OCI-LY1 (cell line): ENCODE measurements at regions not wholly inside any gene's neighbourhood (a gene's known extent, or its start where the extent isn't known, plus 50 kb on each side); places are given as distances from the start of the nearest gene placed in this dataset.

Source experiments
- H2AFZ ChIP-seq: fragments of 200-600 bp; sonication (generic), shearing (Covaris generic); 2 replicates; pipeline ENCODE4 v1.6.0; 2014; ENCODE audit warnings: antibody characterized with exemption, mild to moderate bottlenecking, low read length
- H3F3A ChIP-seq: fragments of 200-600 bp; sonication (generic), shearing (Covaris generic); 2 replicates; pipeline ENCODE4 v1.6.0; 2014; ENCODE audit warnings: mild to moderate bottlenecking, antibody characterized with exemption, low read length, moderate library complexity; ENCODE audit not compliant: insufficient read depth
- H3K27ac ChIP-seq: fragments of 200-600 bp; sonication (generic); 2 replicates; pipeline ENCODE4 v1.5.1; 2014; ENCODE audit warnings: low read length, mixed run types, mild to moderate bottlenecking, low read depth; ENCODE audit not compliant: poor library complexity, severe bottlenecking
- H3K27me3 ChIP-seq: fragments of 200-600 bp; sonication (generic); 2 replicates; pipeline ENCODE4 v1.6.0; 2014; ENCODE audit warnings: antibody characterized with exemption, mild to moderate bottlenecking, low read length, moderate library complexity; ENCODE audit not compliant: insufficient read depth
- H3K36me3 ChIP-seq: fragments of 200-600 bp; sonication (generic); 2 replicates; pipeline ENCODE4 v1.6.1; 2014; ENCODE audit warnings: mild to moderate bottlenecking, antibody characterized with exemption, low read length, moderate library complexity, mixed read lengths; ENCODE audit not compliant: insufficient read depth
- H3K4me1 ChIP-seq: fragments of 200-600 bp; sonication (generic); 2 replicates; pipeline ENCODE4 v1.5.1; 2014; ENCODE audit warnings: mild to moderate bottlenecking, low read length, moderate library complexity; ENCODE audit not compliant: insufficient read depth, severe bottlenecking
- H3K4me2 ChIP-seq: fragments of 200-600 bp; sonication (generic), shearing (Covaris generic); 2 replicates; pipeline ENCODE4 v1.6.1; 2014; ENCODE audit warnings: low read length
- H3K4me3 ChIP-seq: fragments of 200-600 bp; sonication (generic); 2 replicates; pipeline ENCODE4 v1.5.1; 2014; ENCODE audit warnings: low read length, low read depth, mild to moderate bottlenecking, mixed read lengths; ENCODE audit not compliant: poor library complexity, severe bottlenecking
- H3K79me2 ChIP-seq: fragments of 200-600 bp; shearing (Covaris generic); 2 replicates; pipeline ENCODE4 v1.6.1; 2016; ENCODE audit warnings: mixed run types, low read length, mixed read lengths; ENCODE audit not compliant: insufficient read depth
- H3K9ac ChIP-seq: fragments of 200-600 bp; sonication (generic), shearing (Covaris generic); 2 replicates; pipeline ENCODE4 v1.6.1; 2014; ENCODE audit warnings: mild to moderate bottlenecking, low read length, mixed read lengths
- H3K9me2 ChIP-seq: fragments of 200-600 bp; sonication (generic), shearing (Covaris generic); 2 replicates; pipeline ENCODE4 v1.6.1; 2014; ENCODE audit warnings: low read depth, mild to moderate bottlenecking, low read length, mixed read lengths
- H3K9me3 ChIP-seq: fragments of 200-600 bp; shearing (Covaris generic); 2 replicates; pipeline ENCODE4 v1.6.1; 2014; ENCODE audit warnings: low read length, mixed read lengths
- H4K20me1 ChIP-seq: fragments of 200-600 bp; sonication (generic), shearing (Covaris generic); 2 replicates; pipeline ENCODE4 v1.6.0; 2016; ENCODE audit warnings: mild to moderate bottlenecking, low read length; ENCODE audit not compliant: insufficient read depth
- CTCF ChIP-seq: fragments of 200-600 bp; sonication (generic), shearing (Covaris generic); IDR thresholded peaks from 2 replicates; pipeline ENCODE4 v1.5.1; 2017; ENCODE audit warnings: mild to moderate bottlenecking, antibody characterized with exemption, low read length, moderate library complexity, mixed read lengths
- EZH2 ChIP-seq: fragments of 200-600 bp; sonication (generic), shearing (Covaris generic); IDR thresholded peaks from 2 replicates; pipeline ENCODE4 v1.8.0; 2017; ENCODE audit warnings: borderline replicate concordance, mixed run types, mild to moderate bottlenecking, antibody characterized with exemption, low read length, moderate library complexity, mixed read lengths

GRCh38 chr15:87268675-87269074 is 987.9 kb downstream of the NTRK3 start:
- Histone ChIP-seq H3K4me2 (no peak overlapping the region), H3K27ac (no peak overlapping the region), H3K9me3 (no peaks in the 10 kb centered on the region), H3F3A (no peaks in the 10 kb centered on the region), H3K27me3 (no peaks in the 10 kb centered on the region), H4K20me1 (no peaks in the 10 kb centered on the region), H3K79me2 (no peaks in the 10 kb centered on the region), H3K4me1 (no peaks in the 10 kb centered on the region), H3K4me3 (no peak overlapping the region), H3K36me3 (no peaks in the 10 kb centered on the region), H2AFZ (no peak overlapping the region), H3K9me2 (no peaks in the 10 kb centered on the region), H3K9ac (no peak overlapping the region)
- no peak for TF ChIP-seq CTCF
- no peak for TF ChIP-seq EZH2

GRCh38 chr15:87267798-87268197 is 988.7 kb downstream of the NTRK3 start:
- H3K4me1 ChIP-seq, result no peaks in the 10 kb centered on the region
- no peak overlapping the region for H3K4me3 ChIP-seq
- H3K9me2 ChIP-seq, result no peaks in the 10 kb centered on the region
- no peaks in the 10 kb centered on the region for H3K9me3 ChIP-seq
- no peaks in the 10 kb centered on the region for H3K36me3 ChIP-seq
- no peaks in the 10 kb centered on the region for H3K79me2 ChIP-seq
- no peak overlapping the region for H2AFZ ChIP-seq
- H3K27ac ChIP-seq, result no peak overlapping the region
- H4K20me1 ChIP-seq, result no peaks in the 10 kb centered on the region
- H3K27me3 ChIP-seq, result no peaks in the 10 kb centered on the region
- TF ChIP-seq EZH2 (no peak), CTCF (no peak)
- no peak overlapping the region for H3K4me2 ChIP-seq
- H3F3A ChIP-seq, result no peaks in the 10 kb centered on the region
- no peak overlapping the region for H3K9ac ChIP-seq

- Histone ChIP-seq H3K9ac (no peak overlapping the region), H4K20me1 (no peaks in the 10 kb centered on the region), H3K27me3 (no peaks in the 10 kb centered on the region), H3K9me3 (no peaks in the 10 kb centered on the region), H3K4me2 (no peak overlapping the region), H3K4me1 (no peaks in the 10 kb centered on the region), H3F3A (no peaks in the 10 kb centered on the region), H3K4me3 (no peak overlapping the region), H3K79me2 (no peaks in the 10 kb centered on the region), H2AFZ (no peak overlapping the region), H3K9me2 (no peaks in the 10 kb centered on the region), H3K27ac (no peak overlapping the region), H3K36me3 (no peaks in the 10 kb centered on the region)
- TF ChIP-seq EZH2 (no peak), CTCF (no peak)
Observed at GRCh38 chr15:87263871-87264270, 992.7 kb downstream of the NTRK3 start.
